A549 (cell line): ENCODE measurements at regions not wholly inside any gene's neighbourhood (a gene's known extent, or its start where the extent isn't known, plus 50 kb on each side); places are given as distances from the start of the nearest gene placed in this dataset.

Experiments
- ATAC-seq, 2 experiments: fragments of 200-7000 bp in 1 of 2; fragments of >200 bp in 1 of 2; cut with Nextera tagmentation in 1 of 2; cut with Tn5 transposase in 1 of 2; 3 replicates each; pipeline versions ENCODE4 v1.8.0 to v1.9.1; 2018 to 2020; ENCODE audit warnings: mild to moderate bottlenecking in 1 of 2, moderate library complexity in 1 of 2
- CTCF ChIA-PET: fragments of 300-600 bp; sonication (Branson Sonifier 250); formaldehyde crosslinking; extraction: SDS; loops from one replicate; lab custom pipeline; 2021; ENCODE audit warnings: antibody characterized with exemption, inconsistent platforms; lab: Yijun Ruan, JAX
- POLR2A ChIA-PET: fragments of 350-600 bp; formaldehyde crosslinking; extraction: SDS; loops from one replicate; lab custom pipeline; 2021; ENCODE audit warnings: antibody characterized with exemption, inconsistent platforms; lab: Yijun Ruan, JAX
- DNase-seq, 2 experiments: peaks; one replicate each; pipeline versions ENCODE4 v3.0.0 to v3.0.0-alpha.2; 2011 to 2016; ENCODE audit warnings: low read depth in 1 of 2, low spot score in 1 of 2
- FAIRE-seq: peaks from 2 replicates; lab custom pipeline; 2011; peaks lifted over from hg19 to GRCh38; lab: Jason Lieb, UNC
- H3K27ac ChIP-seq, 2 experiments: fragments of >200 bp; sonication (Bioruptor Twin); formaldehyde crosslinking; 3 replicates each; pipeline ENCODE4 v1.5.1; 2016 to 2017
- H3K4me1 ChIP-seq: fragments of >200 bp; sonication (Bioruptor Twin); formaldehyde crosslinking; 3 replicates; pipeline ENCODE4 v1.6.1; 2016
- H3K4me2 ChIP-seq: fragments of >200 bp; sonication (Bioruptor Twin); formaldehyde crosslinking; 3 replicates; pipeline ENCODE4 v1.6.1; 2016
- H3K4me3 ChIP-seq: fragments of >200 bp; sonication (Bioruptor Twin); formaldehyde crosslinking; 3 replicates; pipeline ENCODE4 v1.5.1; 2016
- H3K9me3 ChIP-seq: fragments of >200 bp; sonication (Bioruptor Twin); formaldehyde crosslinking; 3 replicates; pipeline ENCODE4 v1.6.1; 2016
- ATOH8 ChIP-seq: fragments of 250-450 bp; sonication (Bioruptor Pico); IDR thresholded peaks from 2 replicates; pipeline ENCODE4 v1.5.0; 2020; ENCODE audit warnings: low read depth, mild to moderate bottlenecking, moderate library complexity
- CEBPB ChIP-seq, 2 experiments: fragments of >200 bp in 1 of 2; sonication (Bioruptor Twin) in 1 of 2; formaldehyde crosslinking in 1 of 2; IDR thresholded peaks; 2 replicates each; pipeline ENCODE4 v1.6.1; 2012 to 2016
- E2F6 ChIP-seq: IDR thresholded peaks from 2 replicates; pipeline ENCODE4 v1.6.1; 2012; ENCODE audit warnings: low read depth, borderline replicate concordance
- ELK1 ChIP-seq: fragments of 150-350 bp; IDR thresholded peaks from 2 replicates; pipeline ENCODE4 v1.6.1; 2014; ENCODE audit warnings: low read depth, mild to moderate bottlenecking, low read length
- FOXS1 ChIP-seq: fragments of 250-450 bp; sonication (Bioruptor Pico); IDR thresholded peaks from 2 replicates; pipeline ENCODE4 v1.5.0; 2020; ENCODE audit warnings: mild to moderate bottlenecking, moderate library complexity
- GATA3 ChIP-seq: IDR thresholded peaks from 2 replicates; pipeline ENCODE4 v1.6.1; 2012; ENCODE audit warnings: borderline replicate concordance
- HOXB5 ChIP-seq: fragments of 250-450 bp; sonication (Bioruptor Pico); IDR thresholded peaks from 2 replicates; pipeline ENCODE4 v1.5.0; 2020; ENCODE audit warnings: mild to moderate bottlenecking, moderate library complexity
- JUN ChIP-seq, 2 experiments: fragments of >200 bp; sonication (Bioruptor Twin); formaldehyde crosslinking; IDR thresholded peaks; 2 replicates in 1 of 2; 3 replicates in 1 of 2; pipeline ENCODE4 v1.6.1; 2016 to 2017
- KDM1A ChIP-seq: fragments of 200-600 bp; sonication (generic); IDR thresholded peaks from 2 replicates; pipeline ENCODE4 v1.6.1; 2016; ENCODE audit warnings: low read depth, mild to moderate bottlenecking
- MAZ ChIP-seq: fragments of 150-350 bp; IDR thresholded peaks from 2 replicates; pipeline ENCODE4 v1.6.1; 2014; ENCODE audit warnings: antibody characterized with exemption, low read depth, low read length, borderline replicate concordance
- MYC ChIP-seq: IDR thresholded peaks from 2 replicates; pipeline ENCODE4 v1.6.1; 2012; ENCODE audit warnings: mild to moderate bottlenecking, inconsistent platforms, low read length, improper control_type of control experiment, borderline replicate concordance
- NPAS2 ChIP-seq: fragments of 250-450 bp; sonication (Bioruptor Pico); IDR thresholded peaks from 2 replicates; pipeline ENCODE4 v1.8.0; 2022; ENCODE audit warnings: mild to moderate bottlenecking, moderate library complexity, borderline replicate concordance
- NR3C1 ChIP-seq: fragments of >200 bp; sonication (Bioruptor Twin); formaldehyde crosslinking; IDR thresholded peaks from 3 replicates; pipeline ENCODE4 v1.6.1; 2017
- PHF8 ChIP-seq: fragments of 200-600 bp; sonication (generic); IDR thresholded peaks from 2 replicates; pipeline ENCODE4 v1.6.1; 2016; ENCODE audit warnings: low read depth, mild to moderate bottlenecking, antibody characterized with exemption, moderate library complexity, borderline replicate concordance
- POLR2AphosphoS2 ChIP-seq: conservative IDR thresholded peaks from 2 replicates; pipeline ENCODE4 v1.6.1; 2012; ENCODE audit warnings: low read length, improper control_type of control experiment, inconsistent platforms
- RAD21 ChIP-seq, 2 experiments: fragments of >200 bp in 1 of 2; sonication (Bioruptor Twin) in 1 of 2; formaldehyde crosslinking in 1 of 2; IDR thresholded peaks in 1 of 2; conservative IDR thresholded peaks in 1 of 2; 2 replicates in 1 of 2; 3 replicates in 1 of 2; pipeline ENCODE4 v1.6.1; 2012 to 2018; ENCODE audit warnings: inconsistent platforms in 1 of 2
- RARB ChIP-seq: fragments of 250-450 bp; sonication (Bioruptor Pico); IDR thresholded peaks from 2 replicates; pipeline ENCODE4 v1.8.0; 2021; ENCODE audit warnings: mild to moderate bottlenecking, moderate library complexity
- REST ChIP-seq: fragments of 200-600 bp; sonication (generic); IDR thresholded peaks from 2 replicates; pipeline ENCODE4 v1.6.1; 2016; ENCODE audit warnings: antibody characterized with exemption, mild to moderate bottlenecking, moderate library complexity
- RNF2 ChIP-seq: fragments of 200-600 bp; sonication (generic); IDR thresholded peaks from 2 replicates; pipeline ENCODE4 v1.6.1; 2016; ENCODE audit warnings: low read depth, mild to moderate bottlenecking, antibody characterized with exemption, moderate library complexity, borderline replicate concordance
- SREBF2 ChIP-seq: fragments of 450-650 bp; IDR thresholded peaks from 2 replicates; pipeline ENCODE4 v1.6.1; 2014; ENCODE audit warnings: mild to moderate bottlenecking, moderate library complexity
- TFCP2L1 ChIP-seq: fragments of 250-450 bp; sonication (Bioruptor Pico); IDR thresholded peaks from 2 replicates; pipeline ENCODE4 v1.5.0; 2021; ENCODE audit warnings: mild to moderate bottlenecking
- ZSCAN20 ChIP-seq: fragments of 250-450 bp; sonication (Bioruptor Pico); IDR thresholded peaks from 2 replicates; pipeline ENCODE4 v1.8.0; 2022; ENCODE audit warnings: mild to moderate bottlenecking, moderate library complexity
- WGBS: methylation state at CpG from one replicate; pipeline ENCODE4 v1.1.6; 2017; ENCODE audit errors: missing lambda C conversion rate; 5-methylcytosine and 5-hydroxymethylcytosine counted together
- TF ChIP-seq, protein P1 (sequence below): fragments of 450-650 bp; IDR thresholded peaks from 2 replicates; pipeline ENCODE4 v1.6.1; 2014; ENCODE audit warnings: antibody characterized with exemption

GRCh38 chr5:18987101-18987500 is 1000.9 kb downstream of the CDH18 start:
- WGBS = 27% methylated on average over 1 of the region's 1 CpG
- ATAC-seq (no peak), DNase-seq (no peak), FAIRE-seq (no peak)
- POLR2A ChIA-PET = no interaction called here
- Histone ChIP-seq H3K9me3 (0 out of 3 replicates have a peak, but pooled peaks cover 2% of the 10 kb centered on the region), H3K4me3 (no peak overlapping the region), H3K4me1 (no peaks in the 10 kb centered on the region), H3K4me2 (no peak overlapping the region), H3K27ac (no peak overlapping the region)
- CTCF ChIA-PET = no interaction called here
- TF ChIP-seq MYC = no peak
- TF ChIP-seq ATOH8 (CRISPR knock-in tag) = no peak
- TF ChIP-seq NR3C1 = no peak
- TF ChIP-seq REST = no peak
- no peak for TF ChIP-seq SREBF2
- TF ChIP-seq POLR2AphosphoS2 = no peak
- TF ChIP-seq RARB (CRISPR knock-in tag) = no peak
- TF ChIP-seq TFCP2L1 = no peak
- TF ChIP-seq NPAS2 (CRISPR knock-in tag) = no peak
- TF ChIP-seq MAZ = no peak
- TF ChIP-seq PHF8 = no peak

DNA sequence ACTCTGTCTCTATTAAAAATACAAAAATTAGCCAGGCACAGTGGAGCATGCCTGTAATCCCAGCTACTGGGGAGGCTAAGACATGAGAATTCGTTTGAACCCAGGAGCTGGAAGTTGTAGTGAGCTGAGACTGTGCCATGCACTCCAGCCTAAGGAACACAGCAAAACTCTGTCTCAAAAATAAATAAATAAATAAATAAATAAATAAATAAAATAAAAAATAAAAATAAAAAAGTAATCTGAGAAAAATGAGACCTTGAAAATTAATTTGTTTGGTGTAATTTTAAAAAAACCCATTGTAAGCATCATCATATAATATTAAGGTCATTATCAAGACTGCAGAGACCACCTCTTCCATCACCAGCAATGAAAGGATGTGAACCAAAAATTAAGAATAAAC is 997.1 kb downstream of the CDH18 start:
- 4% methylated on average over 1 of the region's 1 CpG for WGBS
- ChIA-PET POLR2A (no interaction called here), CTCF (no interaction called here)
- Histone ChIP-seq H3K4me3 (no peak overlapping the region), H3K4me2 (no peak overlapping the region), H3K9me3 (no peaks in the 10 kb centered on the region), H3K27ac (no peak overlapping the region), H3K4me1 (no peaks in the 10 kb centered on the region)
- no peak for ATAC-seq
- DNase-seq = no peak
- no peak for FAIRE-seq
- no peak for TF ChIP-seq CEBPB (IDR thresholded peaks at IDR 0.05)
- TF ChIP-seq REST = no peak
- TF ChIP-seq, protein P1, sequence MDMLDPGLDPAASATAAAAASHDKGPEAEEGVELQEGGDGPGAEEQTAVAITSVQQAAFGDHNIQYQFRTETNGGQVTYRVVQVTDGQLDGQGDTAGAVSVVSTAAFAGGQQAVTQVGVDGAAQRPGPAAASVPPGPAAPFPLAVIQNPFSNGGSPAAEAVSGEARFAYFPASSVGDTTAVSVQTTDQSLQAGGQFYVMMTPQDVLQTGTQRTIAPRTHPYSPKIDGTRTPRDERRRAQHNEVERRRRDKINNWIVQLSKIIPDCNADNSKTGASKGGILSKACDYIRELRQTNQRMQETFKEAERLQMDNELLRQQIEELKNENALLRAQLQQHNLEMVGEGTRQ = no peak
- TF ChIP-seq MAZ = no peak
- TF ChIP-seq NPAS2 (CRISPR knock-in tag) = no peak
- TF ChIP-seq RAD21 (conservative IDR thresholded peaks at IDR 0.05 in 1 of 2, IDR thresholded peaks at IDR 0.05 in 1 of 2) = no peak
- TF ChIP-seq ZSCAN20 (CRISPR knock-in tag) = no peak
- no peak for TF ChIP-seq FOXS1 (CRISPR knock-in tag)
- no peak for TF ChIP-seq ELK1
- TF ChIP-seq RARB (CRISPR knock-in tag) = no peak
- TF ChIP-seq JUN (IDR thresholded peaks at IDR 0.05) = no peak
- no peak for TF ChIP-seq RNF2
- TF ChIP-seq KDM1A = no peak
- no peak for TF ChIP-seq HOXB5
- no peak for TF ChIP-seq E2F6
- no peak for TF ChIP-seq SREBF2
- TF ChIP-seq GATA3 = no peak
